H1 (cell line): ENCODE measurements at regions not wholly inside any gene's neighbourhood (a gene's known extent, or its start where the extent isn't known, plus 50 kb on each side); places are given as distances from the start of the nearest gene placed in this dataset.

Experiments
- CTCF ChIA-PET: fragments of 300-600 bp; sonication (Branson Sonifier 250); formaldehyde crosslinking; loops from one replicate; lab custom pipeline; 2021; ENCODE audit not compliant: partially characterized antibody; lab: Charles Lee
- POLR2A ChIA-PET: fragments of 300-600 bp; sonication (Branson Sonifier 250); formaldehyde crosslinking; loops from one replicate; lab custom pipeline; 2021; ENCODE audit warnings: inconsistent platforms; ENCODE audit not compliant: partially characterized antibody; lab: Charles Lee
- DNase-seq, 2 experiments: peaks; one replicate each; pipeline versions ENCODE4 v3.0.0 to v3.0.0-alpha.2; 2010 to 2022; ENCODE audit warnings: low spot score in 2 of 2, low read depth in 1 of 2, mixed read lengths in 1 of 2
- FAIRE-seq: peaks from 2 replicates; lab custom pipeline; 2011; peaks lifted over from hg19 to GRCh38; lab: Jason Lieb, UNC
- H2AFZ ChIP-seq: 2 replicates; pipeline ENCODE4 v1.8.1; 2012; ENCODE audit warnings: low read length, inconsistent platforms
- H2AK5ac ChIP-seq: 2 replicates; pipeline ENCODE4 v1.6.1; 2013; ENCODE audit warnings: low read depth, low read length
- H2BK120ac ChIP-seq: replicated peaks from 2 replicates; pipeline ENCODE3; 2013; ENCODE audit warnings: low read depth, low read length, inconsistent platforms
- H2BK12ac ChIP-seq: 2 replicates; pipeline ENCODE4 v1.6.1; 2013; ENCODE audit warnings: low read depth, low read length
- H2BK15ac ChIP-seq: 2 replicates; pipeline ENCODE4 v1.6.1; 2013; ENCODE audit warnings: low read length
- H2BK20ac ChIP-seq: 2 replicates; pipeline ENCODE4 v1.6.1; 2013; ENCODE audit warnings: low read length
- H2BK5ac ChIP-seq: 2 replicates; pipeline ENCODE4 v1.6.1; 2013; ENCODE audit warnings: low read depth, low read length
- H3K14ac ChIP-seq: 2 replicates; pipeline ENCODE4 v1.6.1; 2013; ENCODE audit warnings: inconsistent platforms; ENCODE audit not compliant: insufficient read length
- H3K18ac ChIP-seq: 2 replicates; pipeline ENCODE4 v1.6.1; 2013; ENCODE audit warnings: low read length; ENCODE audit errors: extremely low read depth
- H3K23ac ChIP-seq: 2 replicates; pipeline ENCODE4 v1.6.1; 2013; ENCODE audit warnings: inconsistent platforms; ENCODE audit not compliant: insufficient read length
- H3K23me2 ChIP-seq: 2 replicates; pipeline ENCODE4 v1.6.1; 2013; ENCODE audit warnings: low read depth, low read length
- H3K27ac ChIP-seq: 2 replicates; pipeline ENCODE4 v1.6.1; 2011; ENCODE audit warnings: low read depth, low read length, inconsistent platforms
- H3K27me3 ChIP-seq, 4 experiments: replicated peaks in 1 of 4; 1 replicate in 1 of 4; 2 replicates in 3 of 4; pipeline versions ENCODE4 v1.6.1 to v1.8.1; 2011 to 2013; ENCODE audit warnings: low read length in 3 of 4, mild to moderate bottlenecking in 3 of 4, inconsistent platforms in 2 of 4, mixed read lengths in 2 of 4, moderate library complexity in 1 of 4; ENCODE audit not compliant: control insufficient read depth in 3 of 4, insufficient read depth in 3 of 4; ENCODE audit errors: extremely low read depth in 1 of 4
- H3K36me3 ChIP-seq, 4 experiments: 2 replicates each; pipeline versions ENCODE4 v1.6.1 to v1.8.1; 2011 to 2013; ENCODE audit warnings: mild to moderate bottlenecking in 4 of 4, low read length in 3 of 4, moderate library complexity in 2 of 4, control low read depth in 1 of 4, inconsistent platforms in 1 of 4; ENCODE audit not compliant: insufficient read depth in 4 of 4, control insufficient read depth in 2 of 4
- H3K4ac ChIP-seq: replicated peaks from 2 replicates; pipeline ENCODE3; 2013; ENCODE audit warnings: low read length, low read depth, mixed read lengths, inconsistent platforms; ENCODE audit not compliant: insufficient read length
- H3K4me1 ChIP-seq, 4 experiments: replicated peaks in 1 of 4; 1 replicate in 1 of 4; 2 replicates in 3 of 4; pipeline versions ENCODE4 v1.6.1 to v1.8.1; 2011 to 2013; ENCODE audit warnings: low read length in 3 of 4, inconsistent platforms in 2 of 4, mixed read lengths in 1 of 4; ENCODE audit not compliant: insufficient read depth in 4 of 4, control insufficient read depth in 3 of 4
- H3K4me2 ChIP-seq, 2 experiments: 2 replicates each; pipeline versions ENCODE4 v1.6.1 to v1.8.1; 2011 to 2013; ENCODE audit warnings: low read depth in 2 of 2, low read length in 2 of 2, control low read depth in 1 of 2, inconsistent platforms in 1 of 2, mild to moderate bottlenecking in 1 of 2; ENCODE audit not compliant: insufficient read depth in 1 of 2
- H3K4me3 ChIP-seq, 4 experiments: fragments of 200-600, 300-600 bp in 1 of 4; sonication (generic), shearing (Covaris generic), sonication (Bioruptor Twin) in 1 of 4; 2 replicates each; pipeline versions ENCODE4 v1.5.1 to v1.8.1; 2011 to 2016; ENCODE audit warnings: low read length in 4 of 4, low read depth in 3 of 4, control low read depth in 2 of 4, inconsistent platforms in 2 of 4, mild to moderate bottlenecking in 2 of 4, mixed read lengths in 1 of 4, moderate library complexity in 1 of 4; ENCODE audit not compliant: insufficient read depth in 2 of 4; ENCODE audit errors: extremely low read depth in 1 of 4
- H3K56ac ChIP-seq: replicated peaks from 2 replicates; pipeline ENCODE3; 2013; ENCODE audit warnings: low read depth, mild to moderate bottlenecking, mixed read lengths, low read length, inconsistent platforms; ENCODE audit not compliant: insufficient read length
- H3K79me1 ChIP-seq: 2 replicates; pipeline ENCODE4 v1.6.1; 2013; ENCODE audit warnings: low read depth, low read length, control low read depth
- H3K79me2 ChIP-seq, 2 experiments: 2 replicates each; pipeline versions ENCODE4 v1.6.1 to v1.8.1; 2012 to 2013; ENCODE audit warnings: low read length in 2 of 2, mild to moderate bottlenecking in 2 of 2, inconsistent platforms in 1 of 2; ENCODE audit not compliant: insufficient read depth in 2 of 2, control insufficient read depth in 1 of 2
- H3K9ac ChIP-seq, 4 experiments: replicated peaks in 1 of 4; 1 replicate in 1 of 4; 2 replicates in 3 of 4; pipeline versions ENCODE4 v1.6.1 to v1.8.1; 2011 to 2013; ENCODE audit warnings: low read depth in 3 of 4, low read length in 3 of 4, control low read depth in 2 of 4, mild to moderate bottlenecking in 2 of 4, moderate library complexity in 2 of 4, inconsistent platforms in 1 of 4; ENCODE audit errors: extremely low read depth in 1 of 4
- H3K9me3 ChIP-seq, 2 experiments: 2 replicates each; pipeline versions ENCODE4 v1.6.1 to v1.8.1; 2012 to 2013; ENCODE audit warnings: mild to moderate bottlenecking in 2 of 2, moderate library complexity in 2 of 2, control low read depth in 1 of 2, inconsistent platforms in 1 of 2, low read depth in 1 of 2, low read length in 1 of 2, mixed read lengths in 1 of 2; ENCODE audit not compliant: insufficient read depth in 2 of 2
- H4K20me1 ChIP-seq, 2 experiments: replicated peaks in 1 of 2; 2 replicates each; pipeline versions ENCODE3 to v1.8.1; 2011 to 2013; ENCODE audit warnings: inconsistent platforms in 2 of 2, low read length in 2 of 2, mild to moderate bottlenecking in 1 of 2; ENCODE audit not compliant: insufficient read depth in 2 of 2, control insufficient read depth in 1 of 2
- H4K5ac ChIP-seq: 2 replicates; pipeline ENCODE4 v1.6.1; 2013; ENCODE audit warnings: low read length, low read depth, mixed read lengths, inconsistent platforms; ENCODE audit not compliant: insufficient read length
- H4K8ac ChIP-seq: 2 replicates; pipeline ENCODE4 v1.8.0; 2013; ENCODE audit warnings: mild to moderate bottlenecking, moderate library complexity, low read length, inconsistent platforms; ENCODE audit not compliant: insufficient read depth; ENCODE audit errors: extremely low read depth
- H4K91ac ChIP-seq: replicated peaks from 2 replicates; pipeline ENCODE3; 2013; ENCODE audit warnings: low read length, mixed read lengths, inconsistent platforms; ENCODE audit not compliant: insufficient read length
- ATF2 ChIP-seq: IDR thresholded peaks from 2 replicates; pipeline ENCODE4 v1.6.1; 2012; ENCODE audit warnings: low read length, inconsistent platforms
- CBX8 ChIP-seq: fragments of 300-800, 300-1000 bp; sonication (generic); IDR thresholded peaks from 2 replicates; pipeline ENCODE4 v1.7.1; 2016; ENCODE audit warnings: low read depth, low read length, borderline replicate concordance
- CHD1 ChIP-seq: IDR thresholded peaks from 2 replicates; pipeline ENCODE4 v1.6.1; 2012; ENCODE audit warnings: low read depth, low read length, improper control_type of control experiment
- GTF2F1 ChIP-seq: IDR thresholded peaks from 2 replicates; pipeline ENCODE4 v1.6.1; 2012; ENCODE audit warnings: low read depth, low read length, improper control_type of control experiment, borderline replicate concordance
- HDAC2 ChIP-seq, 2 experiments: fragments of 300-600 bp in 1 of 2; sonication (generic) in 1 of 2; IDR thresholded peaks; 2 replicates each; pipeline ENCODE4 v1.6.1; 2011 to 2012; ENCODE audit warnings: low read depth in 2 of 2, low read length in 2 of 2, mild to moderate bottlenecking in 2 of 2, moderate library complexity in 2 of 2, borderline replicate concordance in 1 of 2, inconsistent platforms in 1 of 2
- JUN ChIP-seq: IDR thresholded peaks from 2 replicates; pipeline ENCODE4 v1.6.1; 2011; ENCODE audit warnings: low read depth, mild to moderate bottlenecking, improper control_type of control experiment, low read length
- KDM4A ChIP-seq: IDR thresholded peaks from one replicate; pipeline ENCODE4 v1.7.1; 2012; ENCODE audit warnings: low read depth, mild to moderate bottlenecking, moderate library complexity, low read length, inconsistent platforms; ENCODE audit not compliant: severe bottlenecking
- MAFK ChIP-seq: IDR thresholded peaks from 2 replicates; pipeline ENCODE4 v1.6.1; 2012; ENCODE audit warnings: low read depth, mild to moderate bottlenecking, improper control_type of control experiment, low read length
- PHF8 ChIP-seq: fragments of 200-600 bp; sonication (generic); conservative IDR thresholded peaks from 2 replicates; pipeline ENCODE4 v1.7.1; 2012; ENCODE audit warnings: low read depth, mild to moderate bottlenecking, inconsistent platforms, low read length, moderate library complexity
- TCF12 ChIP-seq: IDR thresholded peaks from 2 replicates; pipeline ENCODE4 v1.6.1; 2011; ENCODE audit warnings: low read depth, mild to moderate bottlenecking, low read length
- USF2 ChIP-seq: IDR thresholded peaks from 2 replicates; pipeline ENCODE4 v1.6.1; 2011; ENCODE audit warnings: low read length, improper control_type of control experiment
- WGBS, 2 experiments: shearing (Covaris generic) in 1 of 2; methylation state at CpG; one replicate each; pipeline versions ENCODE4 v1.1.6 to v1.1.7; 2013 to 2015; ENCODE audit warnings: low lambda C conversion rate in 2 of 2, mixed read lengths in 2 of 2, inconsistent platforms in 1 of 2, low coverage in 1 of 2, missing lambda C conversion rate in 1 of 2; ENCODE audit not compliant: insufficient replicate concordance in 2 of 2, insufficient coverage in 1 of 2, insufficient read length in 1 of 2; ENCODE audit errors: extremely low coverage in 1 of 2, missing lambda C conversion rate in 1 of 2; 5-methylcytosine and 5-hydroxymethylcytosine counted together

- no peak overlapping the region for H2BK20ac ChIP-seq
- H2BK15ac ChIP-seq: no peak overlapping the region
- H3K18ac ChIP-seq: no peak overlapping the region
- H2BK5ac ChIP-seq: no peak overlapping the region
- H4K20me1 ChIP-seq: no peaks in the 10 kb centered on the region
- POLR2A ChIA-PET: no interaction called here
- CTCF ChIA-PET: interaction anchor here (0.7 to 42.8 kb wide), 10 partner anchors 10 to 206 kb away, joined by 3 to 1551 read pairs (median 3); no protein-coding TSS in a partner anchor
- H3K79me1 ChIP-seq: no peaks in the 10 kb centered on the region
- H3K23ac ChIP-seq: no peak overlapping the region
- H3K4me2 ChIP-seq: no peak overlapping the region
- no peaks in the 10 kb centered on the region for H3K36me3 ChIP-seq
- no peak overlapping the region for H3K9ac ChIP-seq
- peaks cover 0 to 4% (median 0%) of the 10 kb centered on the region in 4 experiments; a peak in 1 of 7 replicates for H3K4me1 ChIP-seq
- no peak overlapping the region for H4K91ac ChIP-seq
- no peak for DNase-seq
- 95% methylated on average over 1 of the region's 1 CpG; no CpG with 5 or more reads in 1 of the 2 experiments for WGBS, 2 experiments
- H2BK12ac ChIP-seq: no peak overlapping the region
- no peak overlapping the region for H2AFZ ChIP-seq
- H3K27ac ChIP-seq: no peak overlapping the region
- no peak overlapping the region for H3K56ac ChIP-seq
- H3K4ac ChIP-seq: no peak overlapping the region
- H2AK5ac ChIP-seq: no peak overlapping the region
- no peaks in the 10 kb centered on the region for H3K27me3 ChIP-seq
- no peak overlapping the region for H4K5ac ChIP-seq
- H3K9me3 ChIP-seq: no peaks in the 10 kb centered on the region
- no peak overlapping the region for H3K4me3 ChIP-seq
- FAIRE-seq: no peak
- H3K23me2 ChIP-seq: no peaks in the 10 kb centered on the region
- H4K8ac ChIP-seq: no peak overlapping the region
- H3K79me2 ChIP-seq: no peaks in the 10 kb centered on the region
- no peak overlapping the region for H2BK120ac ChIP-seq
- no peak overlapping the region for H3K14ac ChIP-seq
- no peak for TF ChIP-seq USF2
- TF ChIP-seq ATF2: no peak
- no peak for TF ChIP-seq TCF12
- no peak for TF ChIP-seq GTF2F1
- no peak for TF ChIP-seq PHF8
- TF ChIP-seq KDM4A: no peak
- TF ChIP-seq CBX8: no peak
- TF ChIP-seq JUN: no peak
- TF ChIP-seq CHD1: no peak
- TF ChIP-seq HDAC2 (IDR thresholded peaks at IDR 0.05; ENCODE audit: borderline replicate concordance in 1 of 2, low read depth in 2 of 2, low read length in 2 of 2): no peak
- no peak for TF ChIP-seq MAFK
These were observed 210.1 kb upstream of the CXCL13 start for GRCh38 chr4:77395481-77395880.
